PC-3 (cell line): ENCODE measurements at regions not wholly inside any gene's neighbourhood (a gene's known extent, or its start where the extent isn't known, plus 50 kb on each side); places are given as distances from the start of the nearest gene placed in this dataset.

Experiments used
- CTCF ChIP-seq: fragments of 300-600 bp; sonication (generic); conservative IDR thresholded peaks from 2 replicates; pipeline ENCODE4 v1.5.1; 2017; ENCODE audit warnings: antibody characterized with exemption, low read depth, mild to moderate bottlenecking, low read length
- EZH2phosphoT487 ChIP-seq: fragments of 300-600 bp; sonication (generic); IDR thresholded peaks from 2 replicates; pipeline ENCODE4 v1.6.1; 2018; ENCODE audit warnings: mild to moderate bottlenecking, antibody characterized with exemption, low read length, borderline replicate concordance

GRCh38 chr12:76242813-76243550, 105.2 kb downstream of the BBS10 start:
- no peak for TF ChIP-seq EZH2phosphoT487
- TF ChIP-seq CTCF = no peak
